GM19372 (cell line): ENCODE measurements at regions not wholly inside any gene's neighbourhood (a gene's known extent, or its start where the extent isn't known, plus 50 kb on each side); places are given as distances from the start of the nearest gene placed in this dataset.

ENCODE experiments used
- ATAC-seq: cut with Tn5 transposase; IDR thresholded peaks from one replicate; pipeline ENCODE4 v1.9.1; 2021; ENCODE audit warnings: mild to moderate bottlenecking, low read depth, moderate library complexity; ENCODE audit not compliant: unreplicated experiment

DNA sequence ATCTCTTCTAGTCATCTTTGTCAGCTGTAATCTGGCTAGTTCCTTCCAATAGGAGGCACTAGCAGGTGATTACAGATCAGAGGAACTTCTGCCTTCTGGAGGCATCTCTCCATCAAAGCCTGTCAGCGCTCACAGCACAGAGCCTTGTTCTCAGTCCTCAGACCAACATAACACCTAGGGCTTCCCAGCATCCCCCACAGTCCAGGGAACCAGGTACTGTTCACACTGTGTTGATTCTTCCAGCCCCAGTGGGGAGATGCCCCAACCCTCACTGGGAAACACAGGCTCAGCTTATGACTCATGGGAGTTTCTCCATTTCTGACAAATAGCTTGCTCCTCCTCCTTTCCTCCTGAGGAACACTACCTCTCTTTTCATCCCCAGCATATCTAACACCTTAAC is 601.7 kb downstream of the CBLN2 start:
- ATAC-seq = no peak

DNA sequence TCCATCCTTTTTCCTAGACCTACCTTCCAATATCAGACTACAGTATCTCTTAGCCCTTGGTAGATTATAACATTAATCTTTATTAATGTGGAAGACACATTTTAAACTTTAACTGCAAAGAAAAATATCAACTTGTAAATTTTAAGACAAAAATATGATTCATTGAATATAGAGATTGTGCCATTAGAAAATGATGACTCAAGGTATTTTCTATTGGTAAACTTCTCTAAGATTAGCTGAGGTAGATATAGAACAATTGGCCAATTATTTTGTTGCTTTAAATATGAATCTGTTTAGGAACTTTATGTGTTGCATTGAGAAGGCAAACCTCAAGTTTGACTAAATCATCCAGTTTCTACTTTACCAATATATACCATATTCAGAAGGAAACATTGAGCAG is 604.7 kb downstream of the CBLN2 start:
- no peak for ATAC-seq

DNA sequence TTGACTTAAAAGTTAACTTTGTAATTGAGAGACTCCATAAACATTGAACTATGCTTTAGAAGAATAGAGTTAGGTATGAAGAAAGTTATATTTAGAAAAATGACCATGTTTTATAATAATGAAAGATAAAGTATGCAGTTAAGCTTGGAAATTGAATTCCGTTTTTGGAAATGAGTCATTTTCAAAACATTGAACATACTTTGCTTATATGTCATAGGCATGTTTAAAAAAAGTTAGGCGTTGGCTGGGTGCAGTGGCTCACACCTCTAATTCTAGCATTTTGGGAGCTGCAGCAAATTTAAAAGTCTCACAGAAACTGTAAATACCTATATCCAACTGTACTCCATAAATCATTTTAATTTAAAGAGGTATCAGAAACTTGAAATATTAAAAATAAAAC is 607.4 kb downstream of the CBLN2 start:
- ATAC-seq = no peak

DNA sequence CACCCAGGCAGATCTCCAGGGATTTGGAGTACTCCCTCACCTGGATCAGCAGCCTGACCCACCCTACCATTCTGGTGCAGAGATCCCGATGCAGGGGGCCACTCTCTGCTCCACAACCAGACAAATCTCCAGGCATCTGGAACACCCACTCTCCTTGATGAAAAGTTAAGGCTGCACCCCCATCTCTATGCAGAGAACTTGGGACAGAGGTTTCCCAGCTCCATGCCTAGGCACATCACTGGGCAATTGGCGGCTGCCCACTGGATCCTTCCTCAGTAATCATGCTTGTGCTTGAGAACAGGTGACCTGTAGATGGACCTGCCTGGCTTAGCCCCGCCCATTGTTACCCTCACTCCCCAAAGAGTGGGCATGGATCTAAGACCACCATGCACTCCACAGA is 624.9 kb downstream of the CBLN2 start:
- no peak for ATAC-seq

DNA sequence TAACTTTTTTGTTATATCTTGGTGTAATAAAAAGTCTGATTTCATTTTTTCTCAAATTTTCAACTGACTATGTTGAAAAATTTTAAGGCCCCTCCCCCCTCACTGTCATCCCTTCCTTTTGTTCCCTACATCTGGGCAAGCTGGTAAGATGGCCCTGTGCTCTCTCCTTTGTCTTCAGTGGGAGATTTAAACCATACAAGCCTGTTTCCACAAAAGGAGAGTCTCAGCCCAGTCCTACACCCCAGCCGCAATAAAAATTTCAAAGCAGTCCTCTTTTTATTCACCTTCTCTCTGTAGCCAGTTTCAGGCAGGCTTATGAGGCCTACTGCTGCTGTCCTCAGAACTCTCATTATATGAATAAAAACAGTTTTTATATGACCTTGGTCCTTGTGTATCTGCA is 630.5 kb downstream of the CBLN2 start:
- no peak for ATAC-seq

DNA sequence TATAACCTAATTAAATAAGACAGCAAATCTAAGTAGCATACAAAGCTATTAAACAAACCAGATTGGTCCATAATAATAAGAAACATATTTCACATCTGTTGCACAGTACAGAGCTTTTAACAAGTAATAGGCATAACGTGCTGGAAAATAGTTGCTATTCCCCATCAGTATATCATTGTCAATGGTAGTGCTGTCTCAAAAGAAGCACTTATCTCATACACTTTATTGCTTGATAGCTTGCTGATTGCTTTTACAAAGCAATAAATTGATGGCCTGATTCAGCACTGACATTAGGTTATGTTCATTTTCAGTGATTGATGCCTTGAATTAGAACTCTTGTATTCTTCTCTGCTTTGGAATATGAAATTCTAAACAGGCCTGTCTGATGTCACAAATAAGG is 641.7 kb downstream of the CBLN2 start:
- ATAC-seq = no peak

DNA sequence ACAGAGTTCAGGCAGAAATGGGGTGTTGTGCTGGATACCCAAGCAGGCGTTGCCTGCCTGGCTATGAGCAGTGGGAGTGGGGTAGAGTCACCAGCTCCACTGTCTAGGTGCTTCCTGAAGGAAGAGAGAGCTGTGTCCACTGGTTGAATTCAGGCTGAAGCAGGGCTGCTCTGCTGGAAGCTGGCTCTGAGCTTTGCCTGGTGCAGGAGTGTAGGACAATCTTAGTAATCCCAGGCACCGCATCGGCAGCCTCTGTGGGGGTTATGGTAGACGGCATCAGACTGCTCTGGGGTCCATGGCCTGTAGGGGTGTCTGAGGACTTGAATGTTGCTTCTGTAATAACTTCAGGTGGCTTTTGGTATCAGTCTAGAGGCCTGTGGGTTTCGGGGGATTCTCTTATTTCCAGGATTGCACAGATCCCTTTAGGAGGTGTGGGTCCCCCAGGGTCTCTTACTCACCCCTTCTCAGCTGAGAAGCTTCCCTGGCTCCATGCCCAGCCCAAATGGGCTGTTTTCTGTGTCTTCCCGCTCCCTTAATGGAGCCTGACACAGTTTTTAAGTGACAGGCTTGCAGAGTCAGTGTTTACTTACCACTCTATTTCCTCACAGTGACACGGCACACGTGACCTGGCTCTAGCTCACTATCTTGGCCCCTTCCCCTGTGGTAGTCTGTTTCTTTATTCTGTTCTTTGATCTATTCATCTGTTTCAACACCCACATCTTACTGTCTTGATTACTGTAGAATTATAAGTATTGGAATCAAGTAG is 644.3 kb downstream of the CBLN2 start:
- no peak for ATAC-seq

DNA sequence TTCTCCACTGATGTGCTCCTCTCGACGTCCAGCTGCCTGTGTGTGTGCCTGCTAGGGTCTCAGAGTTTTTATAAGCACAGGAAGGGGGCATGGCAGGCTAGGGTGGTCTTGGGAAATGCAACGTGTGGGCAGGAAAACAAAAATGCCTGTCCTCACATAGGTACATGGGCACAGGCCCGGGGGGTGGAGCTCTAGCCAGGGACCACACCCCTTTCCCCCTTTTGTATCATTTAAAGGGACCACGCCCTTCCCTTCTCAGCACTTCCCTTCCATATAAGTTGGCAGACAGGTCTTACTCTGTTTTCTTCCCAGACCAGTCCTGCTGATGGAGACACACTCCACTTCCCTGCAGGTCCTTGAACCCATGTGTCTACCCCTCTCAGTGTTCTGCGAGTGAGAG is 645.0 kb downstream of the CBLN2 start:
- ATAC-seq = no peak

DNA sequence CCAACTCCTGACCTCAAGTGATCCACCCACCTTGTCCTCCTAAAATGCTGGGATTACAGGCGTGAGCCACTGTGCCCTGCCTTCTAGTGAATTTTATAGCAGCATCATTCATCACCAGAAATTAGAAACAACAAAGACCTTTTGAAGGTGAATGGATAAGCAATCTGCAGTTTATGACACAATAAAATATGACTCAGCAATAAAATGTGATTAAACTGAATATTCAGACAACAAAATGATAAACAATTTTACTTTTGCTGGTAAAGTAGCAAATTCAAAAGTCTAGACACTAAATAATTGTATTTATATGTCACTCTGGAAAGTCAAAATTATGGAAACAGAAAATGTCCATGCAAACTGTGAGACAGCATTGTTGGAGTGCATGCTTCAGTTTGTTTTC is 656.6 kb downstream of the CBLN2 start:
- no peak for ATAC-seq

DNA sequence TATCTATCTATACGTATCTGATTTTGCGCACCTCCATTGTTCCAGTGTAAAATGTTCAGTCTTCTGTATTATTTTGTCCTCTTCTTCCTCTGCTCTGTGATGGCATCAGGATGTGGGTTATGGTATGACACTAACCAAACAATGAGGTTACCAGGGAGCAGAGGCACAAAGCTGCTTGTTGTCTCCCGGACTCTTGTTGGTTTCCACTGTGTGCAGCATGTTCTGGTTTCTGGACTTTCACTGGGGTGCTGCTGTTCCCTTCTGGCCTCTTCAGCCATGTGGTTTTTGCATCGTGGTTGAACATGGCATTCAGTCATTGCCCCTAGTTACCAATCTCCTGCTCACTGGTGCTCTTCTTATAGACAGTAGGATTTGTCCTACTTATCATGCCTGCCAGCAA is 665.9 kb downstream of the CBLN2 start:
- ATAC-seq = no peak

DNA sequence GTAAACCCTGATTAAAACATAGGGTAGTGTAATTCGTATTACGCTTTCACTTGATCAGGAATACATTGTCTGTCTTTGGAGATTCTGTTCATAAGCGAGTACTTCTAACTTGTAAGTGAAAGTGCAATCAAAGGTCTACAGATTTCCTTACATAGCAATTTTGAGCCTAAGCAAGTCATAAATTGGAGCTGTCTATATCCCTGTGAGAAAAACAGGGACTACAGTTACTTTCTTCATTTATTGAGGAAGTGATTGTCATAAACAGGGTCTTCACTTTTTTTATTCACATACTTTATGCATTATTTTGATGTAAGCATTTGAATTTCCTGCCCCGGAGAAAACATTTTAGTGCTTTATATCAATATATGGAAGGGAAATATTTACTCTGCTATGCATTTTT is 670.4 kb downstream of the CBLN2 start:
- ATAC-seq = no peak

DNA sequence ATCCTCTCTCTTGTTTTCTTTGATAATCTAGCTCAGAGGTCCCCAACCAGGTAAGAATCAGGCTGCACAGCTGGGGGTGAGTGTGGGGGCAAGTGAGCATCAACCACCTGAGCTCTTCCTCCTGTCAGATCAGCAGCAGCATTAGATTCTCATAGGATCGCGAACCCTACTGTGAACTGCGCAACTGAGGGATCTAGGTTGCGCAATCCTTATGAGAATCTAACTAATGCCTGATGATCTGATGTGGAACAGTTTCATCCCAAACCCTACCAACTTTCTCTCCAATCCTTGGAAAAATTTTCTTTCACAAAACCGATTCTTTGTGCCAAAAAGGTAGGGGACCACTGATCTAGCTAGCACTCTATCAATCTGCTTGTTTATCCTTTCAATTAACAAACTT is 678.3 kb downstream of the CBLN2 start:
- ATAC-seq = no peak

DNA sequence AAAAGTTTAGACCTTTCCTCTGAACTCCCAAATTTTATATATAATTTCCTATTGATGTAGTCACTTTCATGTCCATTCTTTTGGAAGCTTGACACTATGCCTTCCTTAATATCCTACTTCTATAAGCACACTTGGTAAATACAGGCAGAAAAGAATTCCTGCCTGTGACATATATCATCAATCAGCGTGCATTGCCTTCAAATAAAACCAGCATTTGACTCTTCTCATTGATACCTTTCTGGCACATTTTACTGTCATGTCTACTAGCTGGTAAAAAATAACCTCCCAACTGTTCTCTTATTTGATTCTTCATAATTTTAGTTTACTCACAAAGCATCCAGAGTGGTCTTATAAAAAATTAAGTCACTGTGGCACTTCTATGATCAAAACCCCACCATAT is 693.5 kb downstream of the CBLN2 start:
- no peak for ATAC-seq

DNA sequence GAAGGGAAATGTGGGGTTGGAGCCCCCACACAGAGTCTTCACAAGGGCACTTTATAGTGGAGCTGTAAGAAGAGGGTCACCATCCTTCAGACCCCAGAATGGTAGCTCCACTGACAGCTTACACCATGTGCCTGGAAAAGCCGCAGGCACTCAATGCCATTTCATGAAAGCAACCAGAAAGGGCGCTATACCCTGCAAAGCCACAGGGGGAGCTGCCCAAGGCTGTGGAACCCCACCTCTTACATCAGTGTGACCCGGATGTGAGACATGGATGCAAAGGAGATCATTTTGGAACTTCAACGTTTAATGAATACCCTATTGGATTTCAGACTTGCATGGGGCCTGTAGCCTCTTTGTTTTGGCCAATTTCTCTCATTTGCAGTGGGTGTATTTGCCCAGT is 694.7 kb downstream of the CBLN2 start:
- ATAC-seq = no peak

DNA sequence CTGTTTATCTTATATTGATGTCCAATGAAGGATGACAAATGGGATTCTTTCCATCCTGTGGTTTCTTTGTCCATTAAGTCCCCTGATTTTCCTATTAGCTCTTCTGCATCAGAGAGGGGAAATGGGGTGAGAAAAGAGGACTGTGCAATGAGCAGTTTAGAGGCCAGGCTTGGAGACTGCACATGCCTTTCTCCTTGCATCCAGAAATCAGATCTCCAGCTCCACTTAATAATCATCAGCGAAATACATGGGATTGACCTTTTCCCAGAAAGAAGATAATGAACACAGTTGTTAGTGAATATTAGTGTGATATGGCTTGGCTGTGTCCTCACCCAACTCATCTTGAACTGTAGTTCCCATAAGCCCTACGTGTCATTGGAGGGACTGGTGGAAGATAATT is 697.4 kb downstream of the CBLN2 start:
- ATAC-seq = no peak

DNA sequence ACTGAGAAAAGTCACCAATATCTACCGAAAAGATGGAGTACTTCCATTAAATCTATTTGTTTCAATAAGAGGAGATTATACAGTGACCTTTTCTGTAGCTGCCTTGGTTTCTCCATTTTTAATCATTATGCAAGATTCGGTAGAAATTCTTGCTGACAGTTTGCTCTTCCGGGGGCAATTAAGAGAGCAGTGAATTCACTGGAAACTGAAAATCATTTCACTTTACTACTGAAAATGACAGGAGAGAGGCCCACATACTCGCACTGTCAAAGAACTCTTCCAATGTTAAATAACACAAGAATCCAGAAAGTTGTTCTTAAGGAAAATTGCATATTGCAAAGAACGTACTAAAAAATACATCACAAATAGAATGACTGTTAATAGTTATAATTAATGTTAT is 699.3 kb downstream of the CBLN2 start:
- no peak for ATAC-seq

DNA sequence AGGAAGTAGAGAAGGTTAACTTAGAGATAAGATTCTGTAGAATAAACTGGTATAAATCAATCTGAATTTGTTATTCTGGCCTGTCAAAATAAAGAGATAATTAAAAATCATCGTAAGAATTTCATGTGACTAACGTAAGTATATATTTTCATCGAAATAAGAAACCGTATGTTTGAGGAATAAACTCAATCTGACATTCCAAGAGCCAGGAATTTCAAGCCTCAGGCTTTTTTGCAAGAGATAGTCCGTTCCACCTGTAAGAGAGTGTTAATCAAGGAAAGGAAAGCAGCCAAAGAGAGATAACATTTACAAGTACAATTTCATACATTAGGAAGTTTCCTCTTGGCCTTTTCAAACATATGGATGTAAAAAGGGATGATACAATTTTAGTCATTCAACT is 701.5 kb downstream of the CBLN2 start:
- no peak for ATAC-seq

DNA sequence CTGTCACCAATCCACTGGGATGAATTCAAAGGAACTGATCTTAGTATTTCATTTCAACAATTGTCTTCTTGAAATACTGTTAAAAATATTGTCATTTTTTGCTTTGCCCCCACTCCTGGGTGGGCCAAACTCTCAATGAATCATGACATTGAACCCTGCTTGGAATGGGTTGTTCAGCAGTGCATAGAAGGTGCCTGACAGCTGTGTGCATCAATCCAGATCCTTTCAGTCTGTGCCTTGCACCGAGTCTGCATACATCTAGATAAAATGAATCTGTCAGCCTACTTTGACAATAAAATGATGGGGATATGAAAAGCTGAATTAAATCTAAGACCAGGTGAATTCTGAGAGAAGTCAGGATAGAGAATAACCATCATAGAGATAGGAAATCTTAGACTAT is 706.6 kb downstream of the CBLN2 start:
- ATAC-seq = no peak

DNA sequence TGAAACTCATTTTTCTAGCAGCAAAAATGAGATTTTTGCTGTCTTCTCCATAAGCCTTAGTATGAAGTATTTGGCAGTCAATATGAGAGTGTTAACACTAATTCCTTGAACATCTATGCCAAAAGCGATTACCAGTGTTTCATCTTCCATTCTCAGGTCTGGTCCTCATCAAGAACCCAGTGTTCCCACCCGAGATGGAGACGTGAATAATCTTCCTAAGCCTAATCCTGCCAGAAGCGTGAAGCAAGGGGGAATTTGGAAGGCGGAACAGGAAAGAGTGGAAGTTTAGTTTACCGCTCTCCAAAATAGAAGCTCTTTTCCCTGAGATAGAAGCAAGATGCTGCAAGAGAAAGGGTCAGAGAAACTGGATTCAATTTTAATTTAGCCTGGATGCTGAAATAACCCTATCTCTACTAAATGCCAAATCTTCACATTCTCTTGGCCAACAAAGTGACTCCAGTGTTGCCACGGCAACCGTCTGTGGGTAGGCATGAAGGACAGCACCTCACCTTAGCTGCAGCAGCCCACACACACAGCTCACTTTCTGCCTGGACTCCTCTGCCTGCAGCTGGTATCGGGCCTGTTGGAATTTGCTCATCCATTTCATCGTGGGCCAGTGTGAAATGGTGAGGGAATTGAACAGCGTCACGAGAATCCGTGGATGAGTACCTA is 711.1 kb downstream of the CBLN2 start:
- no peak for ATAC-seq

DNA sequence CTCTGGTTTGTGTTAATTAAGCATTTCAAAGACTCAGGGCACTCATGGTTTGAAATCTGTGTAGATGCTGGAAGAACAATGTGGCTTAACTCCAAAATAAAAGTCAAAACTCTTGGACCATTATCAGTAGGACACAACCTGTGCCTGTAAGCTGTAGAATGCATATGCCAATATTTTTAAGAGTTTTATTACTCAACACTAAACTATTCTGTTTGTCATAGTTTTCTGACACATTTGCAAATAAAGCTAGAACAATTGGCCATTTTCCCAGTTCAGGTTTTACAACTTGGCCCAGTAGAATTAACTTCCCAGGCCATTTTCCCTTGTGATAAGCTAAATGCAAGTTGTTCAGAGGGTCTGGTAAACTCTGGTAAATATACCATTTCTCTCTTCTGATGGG is 713.1 kb downstream of the CBLN2 start:
- no peak for ATAC-seq

DNA sequence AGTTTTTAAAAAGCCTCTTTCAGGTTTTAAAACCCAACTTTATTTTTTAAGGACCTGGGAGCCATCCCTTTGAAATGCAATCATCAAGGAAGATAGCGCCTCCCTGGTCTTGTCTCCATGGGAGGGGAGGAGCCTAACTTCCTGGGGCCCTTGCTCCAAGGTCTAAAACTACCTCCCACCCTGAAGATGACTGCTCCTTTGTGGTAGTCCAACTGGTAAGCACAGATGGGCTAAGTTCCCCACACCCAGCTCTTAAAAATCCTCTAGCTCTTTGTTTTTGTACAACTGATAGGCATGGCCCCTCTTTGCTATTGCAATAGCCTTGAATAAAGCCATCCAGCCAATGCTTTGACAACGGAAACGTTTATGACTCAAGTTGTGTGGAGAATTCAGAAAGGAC is 716.8 kb downstream of the CBLN2 start:
- no peak for ATAC-seq

DNA sequence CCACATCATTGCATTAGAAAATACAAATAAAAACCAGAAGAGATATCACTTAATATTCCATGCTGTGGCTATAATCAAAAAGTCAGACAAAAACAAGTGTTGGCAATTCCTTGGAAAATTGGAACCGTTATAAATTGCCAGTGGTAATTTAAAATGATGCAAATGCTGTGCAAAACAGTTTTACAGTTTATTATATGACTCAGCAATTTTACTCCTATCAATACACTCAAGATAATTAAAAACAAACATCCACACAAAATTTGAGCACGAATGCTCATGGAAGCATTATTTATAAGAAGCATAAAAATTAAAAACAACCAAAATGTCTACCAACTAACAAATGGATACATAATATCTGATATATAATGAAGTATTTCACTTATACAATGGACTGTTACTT is 728.8 kb downstream of the CBLN2 start:
- ATAC-seq = no peak
